Activated CD4-positive, alpha-beta memory T cell treated with anti-CD3 and anti-CD28 coated beads for 36 hours (primary cell): ENCODE measurements at regions not wholly inside any gene's neighbourhood (a gene's known extent, or its start where the extent isn't known, plus 50 kb on each side); places are given as distances from the start of the nearest gene placed in this dataset.

Experiments used
- CTCF ChIA-PET: fragments of 350-600 bp; sonication (Branson Sonifier 250); formaldehyde crosslinking; loops from one replicate; lab custom pipeline; 2021; ENCODE audit warnings: antibody characterized with exemption, inconsistent platforms; lab: Charles Lee
- POLR2A ChIA-PET: fragments of 350-600 bp; sonication (Branson Sonifier 250); formaldehyde crosslinking; loops from one replicate; lab custom pipeline; 2021; ENCODE audit warnings: antibody characterized with exemption; lab: Charles Lee
- DNase-seq: peaks from one replicate; pipeline ENCODE4 v3.0.0-alpha.2; 2020
- H3K27ac Mint-ChIP-seq: one replicate; pipeline ENCODE4 v1.8.0; 2021; ENCODE audit warnings: mixed read lengths
- H3K27me3 Mint-ChIP-seq: one replicate; pipeline ENCODE4 v1.8.0; 2021; ENCODE audit warnings: mixed read lengths
- H3K36me3 Mint-ChIP-seq: one replicate; pipeline ENCODE4 v1.8.0; 2021; ENCODE audit warnings: mixed read lengths
- H3K4me1 Mint-ChIP-seq: one replicate; pipeline ENCODE4 v1.8.0; 2021; ENCODE audit warnings: low read depth, mixed read lengths
- H3K4me3 Mint-ChIP-seq: one replicate; pipeline ENCODE4 v1.8.0; 2021; ENCODE audit warnings: mild to moderate bottlenecking, mixed read lengths
- H3K9me3 Mint-ChIP-seq: one replicate; pipeline ENCODE4 v1.8.0; 2021; ENCODE audit warnings: mixed read lengths
- intact Hi-C: fragments of 100-400 bp; cut with micrococcal nuclease; formaldehyde crosslinking; loops from one replicate; pipeline ENCODE4 v1.15.1; 2023

- no peaks in the 10 kb centered on the region for H3K27me3 Mint-ChIP-seq
- H3K4me3 Mint-ChIP-seq, result no peak overlapping the region
- ChIA-PET CTCF (no interaction called here), POLR2A (no interaction called here)
- H3K4me1 Mint-ChIP-seq, result no peaks in the 10 kb centered on the region
- no peak overlapping the region for H3K27ac Mint-ChIP-seq
- peaks cover 8% of the 10 kb centered on the region for H3K9me3 Mint-ChIP-seq
- intact Hi-C loops, result no loop called here
- H3K36me3 Mint-ChIP-seq, result no peaks in the 10 kb centered on the region
- no peak for DNase-seq
These were observed 1196.4 kb upstream of the TENM3 start for GRCh38 chr4:181046809-181047208.

GRCh38 chr4:181051931-181052330 lies 1191.3 kb upstream of the TENM3 start:
- Mint-ChIP-seq H3K27ac (no peak overlapping the region), H3K27me3 (no peaks in the 10 kb centered on the region), H3K4me1 (no peaks in the 10 kb centered on the region), H3K9me3 (peaks cover 3% of the 10 kb centered on the region), H3K36me3 (no peaks in the 10 kb centered on the region), H3K4me3 (no peak overlapping the region)
- intact Hi-C loops, result no loop called here
- ChIA-PET CTCF (no interaction called here), POLR2A (no interaction called here)
- DNase-seq, result no peak

GRCh38 chr4:181061787-181062186 lies 1181.4 kb upstream of the TENM3 start:
- no peaks in the 10 kb centered on the region for H3K4me1 Mint-ChIP-seq
- ChIA-PET CTCF (no interaction called here), POLR2A (no interaction called here)
- no peaks in the 10 kb centered on the region for H3K36me3 Mint-ChIP-seq
- H3K27ac Mint-ChIP-seq, result no peak overlapping the region
- intact Hi-C loops, result no loop called here
- DNase-seq, result no peak
- no peak overlapping the region for H3K4me3 Mint-ChIP-seq
- H3K9me3 Mint-ChIP-seq, result peaks cover 3% of the 10 kb centered on the region
- H3K27me3 Mint-ChIP-seq, result no peaks in the 10 kb centered on the region

GRCh38 chr4:181063212-181063611 lies 1180.0 kb upstream of the TENM3 start:
- intact Hi-C loops, result no loop called here
- Mint-ChIP-seq H3K9me3 (peaks cover 7% of the 10 kb centered on the region), H3K4me1 (no peaks in the 10 kb centered on the region), H3K4me3 (no peak overlapping the region), H3K36me3 (no peaks in the 10 kb centered on the region), H3K27ac (no peak overlapping the region), H3K27me3 (no peaks in the 10 kb centered on the region)
- DNase-seq, result no peak
- CTCF ChIA-PET, result no interaction called here
- POLR2A ChIA-PET, result no interaction called here

- no peaks in the 10 kb centered on the region for H3K36me3 Mint-ChIP-seq
- no peak overlapping the region for H3K27ac Mint-ChIP-seq
- DNase-seq, result no peak
- no peaks in the 10 kb centered on the region for H3K4me1 Mint-ChIP-seq
- H3K27me3 Mint-ChIP-seq, result no peaks in the 10 kb centered on the region
- peaks cover 2% of the 10 kb centered on the region for H3K9me3 Mint-ChIP-seq
- no peak overlapping the region for H3K4me3 Mint-ChIP-seq
- intact Hi-C loops, result no loop called here
- ChIA-PET POLR2A (no interaction called here), CTCF (no interaction called here)
These were observed 1165.9 kb upstream of the TENM3 start for GRCh38 chr4:181077341-181077740.

GRCh38 chr4:181078196-181078595 lies 1165.0 kb upstream of the TENM3 start:
- peaks cover 2% of the 10 kb centered on the region for H3K9me3 Mint-ChIP-seq
- no peaks in the 10 kb centered on the region for H3K27me3 Mint-ChIP-seq
- no peak for DNase-seq
- no peaks in the 10 kb centered on the region for H3K36me3 Mint-ChIP-seq
- no peak overlapping the region for H3K4me3 Mint-ChIP-seq
- intact Hi-C loops, result no loop called here
- no peaks in the 10 kb centered on the region for H3K4me1 Mint-ChIP-seq
- no peak overlapping the region for H3K27ac Mint-ChIP-seq
- ChIA-PET POLR2A (no interaction called here), CTCF (no interaction called here)

GRCh38 chr4:181083757-181084361 lies 1159.3 kb upstream of the TENM3 start:
- Mint-ChIP-seq H3K36me3 (no peaks in the 10 kb centered on the region), H3K9me3 (peaks cover 8% of the 10 kb centered on the region), H3K4me3 (no peak overlapping the region), H3K27me3 (no peaks in the 10 kb centered on the region), H3K4me1 (no peaks in the 10 kb centered on the region), H3K27ac (no peak overlapping the region)
- intact Hi-C loops, result no loop called here
- DNase-seq, result no peak
- CTCF ChIA-PET, result no interaction called here
- POLR2A ChIA-PET, result no interaction called here

GRCh38 chr4:181085557-181085956 lies 1157.6 kb upstream of the TENM3 start:
- no peaks in the 10 kb centered on the region for H3K36me3 Mint-ChIP-seq
- H3K4me3 Mint-ChIP-seq, result no peak overlapping the region
- no peaks in the 10 kb centered on the region for H3K27me3 Mint-ChIP-seq
- intact Hi-C loops, result no loop called here
- ChIA-PET POLR2A (no interaction called here), CTCF (no interaction called here)
- H3K4me1 Mint-ChIP-seq, result no peaks in the 10 kb centered on the region
- peaks cover 8% of the 10 kb centered on the region for H3K9me3 Mint-ChIP-seq
- DNase-seq, result no peak
- H3K27ac Mint-ChIP-seq, result no peak overlapping the region

- H3K4me1 Mint-ChIP-seq, result no peaks in the 10 kb centered on the region
These were observed 1137.7 kb upstream of the TENM3 start for GRCh38 chr4:181105487-181105886.

GRCh38 chr4:181106398-181106797 lies 1136.8 kb upstream of the TENM3 start:
- H3K9me3 Mint-ChIP-seq, result no peaks in the 10 kb centered on the region
- H3K36me3 Mint-ChIP-seq, result no peaks in the 10 kb centered on the region
- H3K27ac Mint-ChIP-seq, result no peak overlapping the region
- CTCF ChIA-PET, result no interaction called here
- POLR2A ChIA-PET, result no interaction called here
- intact Hi-C loops, result no loop called here
- H3K4me1 Mint-ChIP-seq, result no peaks in the 10 kb centered on the region
- no peak overlapping the region for H3K4me3 Mint-ChIP-seq
- no peaks in the 10 kb centered on the region for H3K27me3 Mint-ChIP-seq
- no peak for DNase-seq

More at GRCh38 chr4:181105487-181105886, 1137.7 kb upstream of the TENM3 start:
- DNase-seq, result no peak
- intact Hi-C loops, result no loop called here
- ChIA-PET POLR2A (no interaction called here), CTCF (no interaction called here)
- H3K27ac Mint-ChIP-seq, result no peak overlapping the region
- no peak overlapping the region for H3K4me3 Mint-ChIP-seq
- no peaks in the 10 kb centered on the region for H3K27me3 Mint-ChIP-seq
- no peaks in the 10 kb centered on the region for H3K9me3 Mint-ChIP-seq
- no peaks in the 10 kb centered on the region for H3K36me3 Mint-ChIP-seq

- CTCF ChIA-PET, result no interaction called here
- Mint-ChIP-seq H3K36me3 (no peaks in the 10 kb centered on the region), H3K27me3 (no peaks in the 10 kb centered on the region), H3K27ac (no peak overlapping the region), H3K4me3 (no peak overlapping the region), H3K4me1 (no peaks in the 10 kb centered on the region), H3K9me3 (no peaks in the 10 kb centered on the region)
- intact Hi-C loops, result no loop called here
- no peak for DNase-seq
- POLR2A ChIA-PET, result no interaction called here
These were observed 1135.0 kb upstream of the TENM3 start for GRCh38 chr4:181108237-181108636.

- no peaks in the 10 kb centered on the region for H3K36me3 Mint-ChIP-seq
- intact Hi-C loops, result no loop called here
These were observed 1124.0 kb upstream of the TENM3 start for GRCh38 chr4:181119186-181119585.

GRCh38 chr4:181121733-181122132 lies 1121.5 kb upstream of the TENM3 start:
- intact Hi-C loops, result no loop called here
- ChIA-PET POLR2A (no interaction called here), CTCF (no interaction called here)
- Mint-ChIP-seq H3K27me3 (no peaks in the 10 kb centered on the region), H3K9me3 (no peaks in the 10 kb centered on the region), H3K4me3 (no peak overlapping the region), H3K4me1 (no peaks in the 10 kb centered on the region), H3K36me3 (no peaks in the 10 kb centered on the region), H3K27ac (no peak overlapping the region)
- DNase-seq, result no peak

More at GRCh38 chr4:181119186-181119585, 1124.0 kb upstream of the TENM3 start:
- Mint-ChIP-seq H3K9me3 (no peaks in the 10 kb centered on the region), H3K27me3 (no peaks in the 10 kb centered on the region), H3K4me1 (no peaks in the 10 kb centered on the region), H3K4me3 (no peak overlapping the region), H3K27ac (no peak overlapping the region)
- no peak for DNase-seq
- POLR2A ChIA-PET, result no interaction called here
- CTCF ChIA-PET, result no interaction called here
